ENCODE measurements at regions not wholly inside any gene's neighbourhood (a gene's known extent, or its start where the extent isn't known, plus 50 kb on each side); places are given as distances from the start of the nearest gene placed in this dataset.

DNA sequence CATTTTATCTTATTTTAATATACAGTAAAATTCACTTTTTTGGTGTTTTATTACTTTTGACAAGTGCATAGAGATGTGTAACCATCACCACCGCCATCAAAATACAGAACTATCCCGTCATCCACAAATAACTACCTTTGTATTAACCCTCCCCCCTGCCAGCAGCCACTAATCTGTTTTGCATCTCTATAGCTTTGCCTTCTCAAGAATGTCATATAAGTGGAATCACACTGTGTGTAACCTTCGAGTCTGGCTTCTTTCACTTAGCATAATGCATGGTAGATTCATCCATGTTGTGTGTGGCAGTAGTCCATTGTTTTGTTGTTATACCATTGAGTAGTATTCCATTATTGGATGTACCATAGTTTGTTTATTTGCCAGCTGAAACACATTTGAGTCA is 98.8 kb downstream of the BOD1 start:
- DNase-seq: no peak
- Mint-ChIP-seq H3K4me1 (ENCODE audit: low read depth) (no peaks in the 10 kb centered on the region), H3K27ac (no peak overlapping the region), H3K9me3 (peaks cover 0 to 6% of the 10 kb centered on the region in 2 donors), H3K36me3 (ENCODE audit: insufficient read depth in 2 of 2) (peaks cover 0 to 4% of the 10 kb centered on the region in 2 donors), H3K27me3 (ENCODE audit: low read depth) (peaks cover 27% of the 10 kb centered on the region), H3K4me3 (no peak overlapping the region)
- ATAC-seq (replicated peaks in 1 of 2): no peak

DNA sequence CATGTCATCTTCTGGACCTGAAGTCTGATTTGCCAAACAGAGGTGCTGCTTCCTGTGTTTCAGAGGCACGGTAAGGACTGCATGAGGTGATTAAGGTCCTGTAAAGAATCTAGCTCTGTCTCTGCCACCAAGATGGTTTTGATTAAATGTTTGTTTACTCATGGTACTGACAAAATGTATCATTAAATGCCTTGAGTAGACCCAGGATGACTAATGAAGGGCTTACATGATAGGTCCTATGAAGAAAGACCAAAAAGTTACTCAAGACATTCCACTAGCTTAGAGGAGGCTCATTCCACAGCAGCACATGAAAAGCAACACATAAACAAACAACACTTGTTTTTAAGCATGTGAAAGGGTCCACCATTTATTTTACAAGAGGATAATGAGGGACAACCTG is 100.9 kb downstream of the BOD1 start:
- DNase-seq (no peak), ATAC-seq (replicated peaks in 1 of 2) (no peak)
- Mint-ChIP-seq H3K9me3 (peaks cover 0 to 2% of the 10 kb centered on the region in 2 donors), H3K4me3 (no peak overlapping the region), H3K27me3 (ENCODE audit: low read depth) (peaks cover 33% of the 10 kb centered on the region), H3K27ac (no peak overlapping the region), H3K4me1 (ENCODE audit: low read depth) (no peaks in the 10 kb centered on the region), H3K36me3 (ENCODE audit: insufficient read depth in 2 of 2) (no peaks in the 10 kb centered on the region)

DNA sequence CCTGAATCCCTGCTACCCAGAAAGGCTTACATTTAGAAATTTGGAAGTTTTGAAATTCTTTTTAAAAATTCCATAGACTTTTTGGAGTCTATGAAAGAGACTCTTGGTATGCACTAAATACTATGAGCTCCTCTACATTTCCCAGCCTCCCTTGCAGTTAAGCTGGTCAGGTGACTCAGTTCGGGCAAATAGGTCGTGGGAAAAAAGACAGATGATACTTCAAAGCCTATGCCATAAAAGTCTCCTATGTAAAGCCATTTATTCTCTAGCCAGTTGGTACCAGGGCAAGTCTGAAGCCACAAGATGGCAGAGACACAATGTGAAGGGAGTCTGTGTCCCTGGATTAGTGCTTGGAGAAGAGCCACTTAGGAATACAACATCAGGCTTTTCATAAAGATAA is 101.8 kb downstream of the BOD1 start:
- ATAC-seq (replicated peaks in 1 of 2): no peak
- H3K4me1 Mint-ChIP-seq (ENCODE audit: low read depth): no peaks in the 10 kb centered on the region
- H3K9me3 Mint-ChIP-seq: peaks cover 0 to 2% of the 10 kb centered on the region in 2 donors
- H3K27ac Mint-ChIP-seq: no peak overlapping the region
- H3K36me3 Mint-ChIP-seq (ENCODE audit: insufficient read depth in 2 of 2): no peaks in the 10 kb centered on the region
- H3K27me3 Mint-ChIP-seq (ENCODE audit: low read depth): peaks cover 33% of the 10 kb centered on the region
- H3K4me3 Mint-ChIP-seq: no peak overlapping the region
- no peak for DNase-seq

DNA sequence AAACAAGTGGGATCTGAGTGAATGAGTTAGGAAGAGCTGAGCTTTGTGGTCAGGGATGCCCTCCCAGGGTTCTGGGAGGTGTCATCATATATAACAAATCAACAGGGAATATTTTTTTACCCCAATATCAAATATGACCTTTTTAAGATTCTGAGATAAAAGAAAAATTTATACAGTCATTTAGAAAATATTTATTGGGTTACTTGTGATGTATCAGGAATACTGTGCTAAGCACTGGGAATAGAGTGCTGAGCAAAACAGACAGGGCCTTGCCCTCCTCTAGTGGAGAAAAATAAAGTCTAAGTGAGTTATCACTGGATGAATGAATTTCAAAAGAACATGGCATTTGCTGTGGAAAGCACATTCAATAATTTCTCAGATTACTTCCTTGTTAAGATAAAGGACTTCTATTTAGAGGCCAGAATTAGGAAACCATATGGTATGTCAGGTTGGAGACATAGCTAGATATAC is 102.9 kb downstream of the BOD1 start:
- H3K4me1 Mint-ChIP-seq (ENCODE audit: low read depth): no peaks in the 10 kb centered on the region
- DNase-seq (no peak), ATAC-seq (replicated peaks in 1 of 2) (no peak)
- peaks cover 26% of the 10 kb centered on the region for H3K27me3 Mint-ChIP-seq (ENCODE audit: low read depth)
- H3K4me3 Mint-ChIP-seq: no peak overlapping the region
- no peak overlapping the region for H3K27ac Mint-ChIP-seq
- H3K36me3 Mint-ChIP-seq (ENCODE audit: insufficient read depth in 2 of 2): no peaks in the 10 kb centered on the region
- peaks cover 0 to 2% of the 10 kb centered on the region in 2 donors for H3K9me3 Mint-ChIP-seq

DNA sequence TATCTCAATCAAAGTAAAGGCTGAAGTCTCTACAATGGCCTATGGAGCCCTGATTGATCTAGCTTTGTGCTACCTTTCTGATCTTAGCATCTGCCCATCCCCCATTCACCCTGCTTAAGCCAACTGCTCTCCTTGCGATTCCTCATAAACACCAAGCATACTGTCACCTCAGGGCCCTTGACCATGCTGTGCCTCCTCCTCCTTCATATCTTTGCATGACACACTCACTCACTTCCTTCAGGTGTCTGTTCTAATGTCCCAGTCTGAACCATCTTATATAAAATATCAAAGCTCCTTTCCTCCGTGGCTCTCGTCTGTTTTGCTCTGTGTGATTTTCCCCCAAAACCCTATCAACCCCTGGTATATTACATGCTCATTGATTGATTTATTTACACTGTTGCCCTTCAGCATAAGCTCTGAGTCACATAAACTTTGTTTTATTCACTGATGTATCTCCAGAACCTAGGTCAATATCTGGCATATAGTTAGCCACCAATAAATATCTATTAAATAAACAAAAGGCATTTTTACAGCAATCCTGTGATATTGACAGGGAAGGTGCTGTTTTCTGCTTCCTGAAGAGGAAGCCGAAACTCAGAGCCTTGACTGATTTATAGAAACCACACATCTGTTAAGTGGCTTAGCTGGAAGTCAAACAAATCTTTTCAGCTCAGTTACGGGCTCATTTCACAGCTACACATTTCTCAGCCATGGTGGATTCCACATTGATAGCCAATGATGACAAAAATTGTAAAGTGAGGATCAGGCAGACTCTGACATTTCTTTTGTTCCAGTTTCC is 103.6 kb downstream of the BOD1 start:
- H3K27ac Mint-ChIP-seq: no peak overlapping the region
- H3K4me3 Mint-ChIP-seq: no peak overlapping the region
- H3K4me1 Mint-ChIP-seq (ENCODE audit: low read depth): no peaks in the 10 kb centered on the region
- no peaks in the 10 kb centered on the region for H3K36me3 Mint-ChIP-seq (ENCODE audit: insufficient read depth in 2 of 2)
- ATAC-seq (replicated peaks in 1 of 2): no peak
- peaks cover 25% of the 10 kb centered on the region for H3K27me3 Mint-ChIP-seq (ENCODE audit: low read depth)
- peaks cover 0 to under 1% of the 10 kb centered on the region in 2 donors for H3K9me3 Mint-ChIP-seq
- no peak for DNase-seq

DNA sequence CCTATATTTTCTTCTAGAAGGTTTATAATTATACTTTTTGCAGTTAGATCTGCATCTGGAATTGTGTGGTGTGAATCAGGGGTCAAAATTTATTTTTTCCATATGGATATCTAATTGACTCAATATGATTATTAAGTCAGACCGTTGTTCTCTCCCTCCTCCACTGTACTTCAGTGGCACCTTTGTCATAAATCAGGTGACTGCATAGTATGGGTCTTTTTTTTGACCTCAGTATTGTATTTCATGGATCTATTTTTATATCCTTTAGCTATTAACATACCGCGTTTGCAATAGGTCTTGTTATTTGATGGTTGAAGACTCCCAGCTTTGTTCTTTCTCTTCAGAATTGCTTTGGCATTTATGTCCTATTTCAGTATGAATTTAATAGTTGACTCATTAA is 107.4 kb downstream of the BOD1 start:
- peaks cover 22% of the 10 kb centered on the region for H3K27me3 Mint-ChIP-seq (ENCODE audit: low read depth)

GRCh38 chr5:173507171-173507570 is 109.3 kb downstream of the BOD1 start:
- Mint-ChIP-seq H3K27me3 (ENCODE audit: low read depth) (peaks cover 7% of the 10 kb centered on the region), H3K27ac (no peak overlapping the region), H3K4me1 (ENCODE audit: low read depth) (no peaks in the 10 kb centered on the region), H3K9me3 (peaks cover 0 to 2% of the 10 kb centered on the region in 2 donors), H3K4me3 (no peak overlapping the region), H3K36me3 (ENCODE audit: insufficient read depth in 2 of 2) (no peaks in the 10 kb centered on the region)
- no peak for DNase-seq
- ATAC-seq (replicated peaks in 1 of 2): no peak

More for the DNA sequence above, 107.4 kb downstream of the BOD1 start:
- no peaks in the 10 kb centered on the region for H3K4me1 Mint-ChIP-seq (ENCODE audit: low read depth)
- ATAC-seq (replicated peaks in 1 of 2) (no peak), DNase-seq (no peak)
- no peaks in the 10 kb centered on the region for H3K36me3 Mint-ChIP-seq (ENCODE audit: insufficient read depth in 2 of 2)
- no peak overlapping the region for H3K27ac Mint-ChIP-seq
- H3K9me3 Mint-ChIP-seq: peaks cover 0 to 2% of the 10 kb centered on the region in 2 donors
- no peak overlapping the region for H3K4me3 Mint-ChIP-seq

- H3K27me3 Mint-ChIP-seq (ENCODE audit: low read depth): no peaks in the 10 kb centered on the region
- no peaks in the 10 kb centered on the region for H3K36me3 Mint-ChIP-seq (ENCODE audit: insufficient read depth in 2 of 2)
- peaks cover 0 to 2% of the 10 kb centered on the region in 2 donors for H3K9me3 Mint-ChIP-seq
- no peak overlapping the region for H3K4me3 Mint-ChIP-seq
- no peak overlapping the region for H3K27ac Mint-ChIP-seq
- H3K4me1 Mint-ChIP-seq (ENCODE audit: low read depth): no peaks in the 10 kb centered on the region
- DNase-seq (no peak), ATAC-seq (replicated peaks in 1 of 2) (no peak)
Observed at GRCh38 chr5:173505634-173506033, 110.8 kb downstream of the BOD1 start.

- DNase-seq: no peak
- Mint-ChIP-seq H3K36me3 (ENCODE audit: insufficient read depth in 2 of 2) (no peaks in the 10 kb centered on the region), H3K4me3 (no peak overlapping the region), H3K27ac (no peak overlapping the region), H3K4me1 (ENCODE audit: low read depth) (no peaks in the 10 kb centered on the region), H3K27me3 (ENCODE audit: low read depth) (no peaks in the 10 kb centered on the region), H3K9me3 (peaks cover 0 to 1% of the 10 kb centered on the region in 2 donors)
- no peak for ATAC-seq (replicated peaks in 1 of 2)
Observed at GRCh38 chr5:173501922-173502321, 114.5 kb downstream of the BOD1 start.

DNA sequence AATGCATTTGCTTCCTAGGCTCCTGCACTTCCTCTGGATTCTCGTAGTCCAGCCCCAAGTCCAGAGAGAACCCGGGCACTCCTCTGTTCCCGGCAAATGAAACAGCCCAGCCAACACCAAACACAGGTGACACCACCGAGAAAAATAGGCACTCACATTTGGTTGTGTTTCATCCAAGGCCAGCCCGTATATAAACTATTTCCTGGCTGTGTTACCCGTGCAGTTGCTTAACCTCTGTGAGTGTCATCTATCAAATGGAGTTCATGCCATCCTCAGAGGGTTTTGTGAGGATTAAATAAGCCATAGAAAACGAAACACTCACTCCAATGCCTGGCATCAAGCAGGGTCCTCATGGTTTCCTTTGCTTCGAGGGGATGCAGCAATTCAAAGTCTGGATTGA is 115.2 kb downstream of the BOD1 start:
- Mint-ChIP-seq H3K9me3 (no peaks in the 10 kb centered on the region), H3K27me3 (ENCODE audit: low read depth) (no peaks in the 10 kb centered on the region), H3K27ac (no peak overlapping the region)

DNA sequence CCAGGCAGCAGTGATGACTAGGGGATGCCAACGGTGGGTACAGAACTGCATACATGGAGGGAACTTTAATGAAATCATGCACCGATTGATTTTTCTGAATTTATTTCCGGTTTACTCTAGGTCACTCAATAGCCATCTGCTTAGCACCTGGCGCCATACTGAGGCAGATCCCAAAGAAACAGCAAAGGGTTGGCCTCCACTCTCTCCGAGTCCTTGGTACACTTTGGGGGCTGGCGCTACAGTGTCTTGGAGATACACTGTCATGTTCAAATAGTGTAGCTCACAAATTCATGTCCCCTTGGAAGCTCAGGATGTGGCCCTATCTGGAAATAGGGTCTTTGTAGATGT is 116.3 kb downstream of the BOD1 start:
- DNase-seq (no peak), ATAC-seq (replicated peaks in 1 of 2) (no peak)
- no peaks in the 10 kb centered on the region for H3K9me3 Mint-ChIP-seq
- H3K4me1 Mint-ChIP-seq (ENCODE audit: low read depth): no peaks in the 10 kb centered on the region
- no peaks in the 10 kb centered on the region for H3K27me3 Mint-ChIP-seq (ENCODE audit: low read depth)
- no peak overlapping the region for H3K27ac Mint-ChIP-seq
- H3K4me3 Mint-ChIP-seq: no peak overlapping the region
- no peaks in the 10 kb centered on the region for H3K36me3 Mint-ChIP-seq (ENCODE audit: insufficient read depth in 2 of 2)

More for the DNA sequence above, 115.2 kb downstream of the BOD1 start:
- ATAC-seq (replicated peaks in 1 of 2) (no peak), DNase-seq (no peak)
- Mint-ChIP-seq H3K4me3 (no peak overlapping the region), H3K4me1 (ENCODE audit: low read depth) (no peaks in the 10 kb centered on the region), H3K36me3 (ENCODE audit: insufficient read depth in 2 of 2) (no peaks in the 10 kb centered on the region)

DNA sequence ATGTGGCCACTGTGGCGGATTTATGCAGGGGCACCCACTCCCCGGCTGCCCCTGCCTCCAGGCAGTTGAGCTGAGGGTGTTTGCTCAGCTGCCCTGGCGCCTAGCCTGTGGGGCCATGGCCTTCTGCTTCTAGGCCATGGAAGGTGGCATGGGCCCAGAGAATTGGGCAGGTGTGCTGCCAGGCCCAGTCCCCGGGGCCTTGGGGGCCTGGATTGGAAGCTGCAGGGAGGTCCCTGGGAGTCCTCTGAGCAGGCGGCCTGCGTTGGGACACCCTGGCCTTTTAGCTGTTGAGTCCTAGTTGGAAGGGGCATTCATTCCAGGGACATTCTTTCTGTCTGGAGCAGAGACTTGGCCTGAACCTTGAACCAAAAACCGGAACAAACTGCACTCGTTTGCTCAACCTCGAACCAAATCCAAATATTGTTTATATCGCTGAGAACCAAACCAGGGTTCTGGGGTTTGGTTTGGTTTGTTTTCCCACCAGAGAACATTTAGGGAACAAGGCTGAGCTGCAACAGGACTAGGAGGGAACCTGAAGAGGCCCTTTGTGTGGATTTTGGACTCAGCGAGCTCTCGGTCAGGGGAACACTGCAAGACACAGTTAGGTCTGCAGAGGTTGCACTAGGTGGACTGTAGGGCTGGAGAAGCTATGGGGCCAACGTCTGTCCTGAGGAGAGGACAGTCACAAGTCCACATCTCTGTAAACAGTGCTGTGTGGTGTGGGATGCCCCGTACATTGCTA is 116.8 kb downstream of the BOD1 start:
- ATAC-seq (replicated peaks in 1 of 2) (no peak), DNase-seq (no peak)
- Mint-ChIP-seq H3K27ac (no peak overlapping the region), H3K27me3 (ENCODE audit: low read depth) (no peaks in the 10 kb centered on the region), H3K4me3 (no peak overlapping the region), H3K36me3 (ENCODE audit: insufficient read depth in 2 of 2) (no peaks in the 10 kb centered on the region), H3K4me1 (ENCODE audit: low read depth) (no peaks in the 10 kb centered on the region), H3K9me3 (no peaks in the 10 kb centered on the region)

- Mint-ChIP-seq H3K4me3 (no peak overlapping the region), H3K36me3 (ENCODE audit: insufficient read depth in 2 of 2) (no peaks in the 10 kb centered on the region), H3K27me3 (ENCODE audit: low read depth) (no peaks in the 10 kb centered on the region), H3K9me3 (no peaks in the 10 kb centered on the region), H3K27ac (no peak overlapping the region), H3K4me1 (ENCODE audit: low read depth) (no peaks in the 10 kb centered on the region)
- DNase-seq (no peak), ATAC-seq (replicated peaks in 1 of 2) (no peak)
Observed at GRCh38 chr5:173498739-173499470, 117.5 kb downstream of the BOD1 start.
